HG02759 (cell line): ENCODE measurements at regions not wholly inside any gene's neighbourhood (a gene's known extent, or its start where the extent isn't known, plus 50 kb on each side); places are given as distances from the start of the nearest gene placed in this dataset.

Source experiments
- ATAC-seq: cut with Tn5 transposase; IDR thresholded peaks from one replicate; pipeline ENCODE4 v1.9.1; 2021; ENCODE audit warnings: mild to moderate bottlenecking, moderate library complexity; ENCODE audit not compliant: unreplicated experiment

DNA sequence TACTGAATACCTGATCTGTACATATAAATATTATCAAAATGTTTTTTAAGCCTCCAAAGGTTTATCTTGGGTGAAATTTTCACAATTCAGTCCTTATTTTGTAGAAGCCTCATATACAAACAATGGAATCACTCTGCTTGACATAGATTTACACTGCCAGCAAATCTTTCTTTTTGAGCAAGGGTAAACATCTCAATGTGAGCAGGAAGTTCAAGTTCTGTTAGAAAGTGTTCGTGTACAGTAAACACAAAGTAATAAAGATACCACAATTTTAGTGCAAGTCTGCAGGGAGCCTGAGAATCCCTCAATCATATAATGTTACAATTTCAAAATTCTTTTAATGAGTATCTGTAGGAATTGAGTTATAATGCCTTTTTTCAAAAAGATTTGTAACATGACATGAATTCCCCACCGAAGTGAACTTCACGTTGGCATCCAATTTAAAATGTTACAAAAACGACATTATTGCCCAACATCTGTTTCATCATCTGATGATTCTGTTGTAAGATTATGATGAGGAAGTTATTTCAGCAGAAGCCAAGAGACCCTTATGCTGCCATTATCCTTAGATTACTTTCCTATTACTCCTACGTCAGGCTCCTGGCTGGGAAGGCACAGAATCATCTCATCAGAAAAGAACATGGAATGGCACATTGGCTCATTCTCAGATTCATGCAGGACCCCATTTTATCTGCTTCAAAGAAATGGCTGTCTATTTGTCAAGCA, 283.9 kb upstream of the ACVR2A start:
- ATAC-seq = no peak

GRCh38 chr2:147559070-147559725, 285.6 kb upstream of the ACVR2A start:
- no peak for ATAC-seq

- no peak for ATAC-seq
These were observed 286.2 kb upstream of the ACVR2A start for GRCh38 chr2:147558620-147559019.

GRCh38 chr2:147554521-147555107, 290.2 kb upstream of the ACVR2A start:
- no peak for ATAC-seq

DNA sequence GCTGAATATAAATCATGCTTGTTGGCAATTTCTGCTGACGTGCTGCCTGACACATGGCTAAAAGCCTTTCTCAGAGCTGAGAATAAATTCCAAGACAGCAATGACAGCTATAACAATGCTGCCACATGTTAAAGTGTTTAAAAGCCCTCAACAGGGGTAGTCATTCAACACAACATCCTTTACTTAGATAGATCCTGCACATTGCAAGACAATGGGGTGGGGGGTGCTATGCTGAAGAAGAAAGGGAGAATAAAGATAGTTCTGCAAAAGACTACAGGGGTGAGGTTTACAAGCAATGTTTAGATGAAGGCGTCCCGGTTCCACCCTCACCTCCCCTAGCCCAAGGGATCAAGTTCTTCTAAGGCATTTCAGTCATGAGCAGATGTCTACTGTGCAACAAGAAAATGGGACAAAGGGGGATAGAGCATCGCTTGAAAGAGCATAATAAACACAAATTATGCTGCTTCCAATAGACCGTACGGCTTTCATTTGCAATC, 291.0 kb upstream of the ACVR2A start:
- ATAC-seq = no peak

DNA sequence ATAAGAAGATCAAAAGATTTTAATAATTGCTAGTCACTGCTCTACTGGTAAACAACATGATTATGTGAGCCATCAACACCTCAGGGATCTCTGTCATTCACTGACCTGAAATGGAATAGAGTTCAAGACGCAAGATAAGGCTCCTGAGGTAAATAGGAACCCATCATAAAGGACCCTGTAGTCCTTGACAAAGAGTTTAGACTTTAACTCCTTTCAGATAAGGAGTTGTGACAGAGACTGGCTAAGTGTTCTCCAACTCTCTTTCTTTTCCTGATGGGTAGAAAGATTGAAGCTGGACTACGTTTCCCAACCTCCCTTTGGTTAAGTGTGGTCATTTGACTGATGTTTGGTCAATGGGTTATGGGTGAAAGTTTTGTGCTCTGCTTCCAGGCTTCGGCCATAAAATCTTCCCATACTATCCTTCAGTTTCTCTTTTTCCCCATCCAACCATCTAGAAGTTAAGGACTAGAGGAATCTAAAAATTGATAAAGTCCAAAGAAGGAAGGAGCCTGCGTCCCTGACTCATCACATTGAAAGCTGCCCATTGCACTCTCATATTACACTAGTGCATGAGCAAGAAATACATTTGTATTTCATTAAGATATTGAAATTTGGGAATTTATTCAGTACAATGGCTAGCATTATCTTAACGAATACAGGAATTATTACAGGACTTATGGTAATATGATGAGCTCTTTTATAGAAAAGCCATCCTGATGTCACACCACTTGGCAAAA, 293.7 kb upstream of the ACVR2A start:
- no peak for ATAC-seq

DNA sequence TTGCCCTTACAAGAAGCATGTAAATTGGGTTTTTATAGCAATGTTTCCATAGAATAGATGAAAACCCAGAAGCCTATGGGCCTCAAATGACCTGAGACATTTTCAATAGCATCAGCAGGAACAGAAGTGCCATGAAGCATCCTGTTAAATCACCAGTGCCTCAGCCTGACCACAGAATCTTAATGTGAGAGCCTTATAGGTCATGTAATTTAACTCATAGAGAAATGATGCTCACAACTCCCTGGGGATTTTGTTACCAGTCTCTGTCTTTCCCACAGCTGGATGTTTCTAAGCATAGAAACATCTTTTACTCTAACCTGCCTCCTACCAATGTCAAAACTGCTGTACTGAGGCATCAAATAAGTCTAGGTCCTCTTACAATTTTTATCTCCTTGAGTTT, 295.8 kb upstream of the ACVR2A start:
- no peak for ATAC-seq

GRCh38 chr2:147548451-147548850, 296.4 kb upstream of the ACVR2A start:
- ATAC-seq = no peak

GRCh38 chr2:147547440-147547839, 297.4 kb upstream of the ACVR2A start:
- ATAC-seq = no peak

DNA sequence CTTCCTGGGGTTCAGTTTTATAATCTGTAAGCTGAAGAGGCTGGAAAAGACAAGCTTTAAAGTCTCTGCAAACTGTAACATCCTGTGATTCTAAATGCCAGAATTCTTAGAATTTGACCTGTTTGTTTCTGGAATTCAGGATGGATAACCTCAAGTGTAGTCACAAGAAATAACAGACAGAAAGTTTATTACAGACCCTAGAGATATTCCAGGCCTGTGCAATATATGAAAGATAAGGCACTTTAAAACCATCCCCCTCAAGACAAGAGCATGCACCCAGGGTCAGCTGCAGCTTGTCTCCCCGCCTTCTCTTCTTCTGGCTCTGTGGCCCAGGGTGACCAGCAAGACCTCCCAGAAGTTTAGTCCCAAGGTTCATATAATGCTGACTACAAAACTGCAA, 298.7 kb upstream of the ACVR2A start:
- ATAC-seq = no peak

DNA sequence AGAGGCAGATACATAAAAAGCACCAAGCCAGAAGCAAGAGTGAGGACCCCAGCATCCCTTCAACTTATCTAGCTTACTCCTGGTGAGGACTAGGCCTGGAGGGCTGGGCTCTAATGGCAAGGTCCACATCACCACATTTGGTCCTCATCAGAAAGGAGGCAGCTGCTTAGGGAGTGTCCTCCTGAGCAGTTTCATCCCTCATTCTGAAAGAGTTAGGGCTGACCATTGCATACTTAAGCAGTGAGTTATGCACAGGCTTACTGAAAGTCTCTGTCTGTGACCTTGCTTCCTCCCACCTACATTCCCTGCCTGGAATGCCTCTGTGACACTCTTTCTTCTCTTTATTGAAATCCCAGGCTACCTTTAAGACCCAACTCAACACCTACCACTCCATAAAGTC, 301.8 kb upstream of the ACVR2A start:
- ATAC-seq = no peak

GRCh38 chr2:147542351-147542750, 302.5 kb upstream of the ACVR2A start:
- no peak for ATAC-seq

DNA sequence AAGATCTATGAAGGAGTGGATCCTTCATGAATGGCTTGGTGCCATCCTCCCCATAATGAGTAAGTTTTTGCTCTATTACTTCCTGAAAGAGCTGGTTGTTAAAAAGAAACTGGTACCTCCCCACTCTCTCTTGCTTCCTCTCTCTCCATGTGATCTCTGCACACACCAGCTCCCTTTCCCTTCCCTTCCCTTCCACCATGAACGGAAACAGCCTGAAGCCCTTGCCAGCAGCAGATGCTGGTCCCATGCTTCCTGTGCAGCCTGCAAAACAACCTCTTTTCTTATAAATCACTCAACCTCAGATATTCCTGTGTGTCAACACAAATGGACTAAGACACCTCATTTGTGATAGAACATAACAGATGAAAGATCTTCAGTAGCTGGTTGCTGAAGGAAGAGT, 303.5 kb upstream of the ACVR2A start:
- ATAC-seq = no peak

- ATAC-seq = no peak
These were observed 306.0 kb upstream of the ACVR2A start for GRCh38 chr2:147538821-147539220.

DNA sequence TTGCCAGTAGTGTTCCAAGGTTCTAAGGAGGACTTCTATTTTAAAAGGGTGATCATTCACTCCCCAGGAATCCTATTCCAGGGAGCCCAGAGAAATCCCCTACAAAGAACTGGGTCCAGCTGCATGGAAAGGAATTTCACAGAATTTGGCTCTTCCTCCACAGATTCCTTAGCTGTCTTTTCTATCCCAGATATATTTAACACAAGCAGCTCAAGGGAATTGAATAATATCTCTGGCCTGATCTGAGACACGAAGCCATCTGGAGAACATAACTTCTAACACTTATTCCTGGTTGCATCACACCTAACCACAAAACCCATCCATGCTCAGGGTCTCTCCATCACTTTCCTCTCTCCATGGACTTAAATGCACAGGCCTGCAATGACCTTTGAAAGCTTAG, 306.7 kb upstream of the ACVR2A start:
- ATAC-seq = no peak

DNA sequence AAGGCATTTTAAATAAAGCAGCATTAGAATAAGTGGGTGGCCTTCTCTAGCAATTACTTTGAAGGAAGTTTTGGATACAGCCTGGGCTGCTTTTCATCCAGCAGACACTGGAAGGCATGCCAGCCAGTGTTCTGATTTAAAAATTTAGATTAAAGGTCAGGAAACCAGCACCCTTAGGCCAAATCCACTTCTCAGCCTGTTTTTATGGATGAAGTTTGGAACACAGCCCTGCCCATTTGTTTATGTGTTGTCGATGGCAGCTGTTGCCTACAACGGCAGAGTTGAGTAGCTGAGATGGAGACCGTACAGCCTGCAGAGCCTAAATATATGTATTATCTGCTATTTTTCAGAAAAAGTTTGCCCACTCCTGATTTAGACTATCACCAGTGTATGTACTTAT, 313.6 kb upstream of the ACVR2A start:
- no peak for ATAC-seq

- no peak for ATAC-seq
These were observed 314.8 kb upstream of the ACVR2A start for GRCh38 chr2:147530033-147530432.

GRCh38 chr2:147525819-147526489, 318.9 kb upstream of the ACVR2A start:
- no peak for ATAC-seq

GRCh38 chr2:147524912-147525311, 319.9 kb upstream of the ACVR2A start:
- no peak for ATAC-seq

GRCh38 chr2:147523415-147523814, 321.4 kb upstream of the ACVR2A start:
- no peak for ATAC-seq

- no peak for ATAC-seq
These were observed 322.9 kb upstream of the ACVR2A start for GRCh38 chr2:147521936-147522335.
